ENCODE measurements at regions not wholly inside any gene's neighbourhood (a gene's known extent, or its start where the extent isn't known, plus 50 kb on each side); places are given as distances from the start of the nearest gene placed in this dataset.

GRCh38 chr7:32194537-32194936, 124.3 kb upstream of the PDE1C start:
- TF ChIP-seq EZH2 (IDR thresholded peaks at IDR 0.05; ENCODE audit: borderline replicate concordance, low read depth, low read length, severe bottlenecking) (no peak), CTCF (IDR thresholded peaks at IDR 0.05; ENCODE audit: borderline replicate concordance, extremely low read depth, low read length, poor library complexity, severe bottlenecking) (no peak)

Data from DND-41 (cell line).